Liver (tissue), 3 donors: ENCODE measurements at regions not wholly inside any gene's neighbourhood (a gene's known extent, or its start where the extent isn't known, plus 50 kb on each side); places are given as distances from the start of the nearest gene placed in this dataset.

Source experiments
- EGR1 ChIP-seq, 2 donors: IDR thresholded peaks; 2 replicates each; pipeline ENCODE4 v1.6.1; 2016 to 2018; ENCODE audit warnings: antibody characterized with exemption in 2 of 2, low read depth in 2 of 2
- GABPA ChIP-seq, 2 donors: IDR thresholded peaks in 1 of 2; conservative IDR thresholded peaks in 1 of 2; 2 replicates each; pipeline ENCODE4 v1.6.1; 2016; ENCODE audit warnings: antibody characterized with exemption in 2 of 2, mild to moderate bottlenecking in 1 of 2, moderate library complexity in 1 of 2
- HNF4G ChIP-seq: IDR thresholded peaks from 2 replicates; pipeline ENCODE4 v1.6.1; 2016; ENCODE audit warnings: antibody characterized with exemption
- JUND ChIP-seq, 2 donors: IDR thresholded peaks; 2 replicates each; pipeline ENCODE4 v1.6.1; 2016; ENCODE audit warnings: antibody characterized with exemption in 2 of 2
- RAD21 ChIP-seq, 2 donors: IDR thresholded peaks; 2 replicates each; pipeline ENCODE4 v1.6.1; 2016; ENCODE audit warnings: antibody characterized with exemption in 2 of 2, mild to moderate bottlenecking in 2 of 2
- RXRA ChIP-seq, 2 donors: IDR thresholded peaks; 2 replicates each; pipeline ENCODE4 v1.6.1; 2017 to 2018; ENCODE audit warnings: antibody characterized with exemption in 2 of 2, mild to moderate bottlenecking in 1 of 2
- SP1 ChIP-seq: IDR thresholded peaks from 2 replicates; pipeline ENCODE4 v1.6.1; 2018; ENCODE audit warnings: antibody characterized with exemption, mild to moderate bottlenecking
- TAF1 ChIP-seq: conservative IDR thresholded peaks from 2 replicates; pipeline ENCODE4 v1.6.1; 2016; ENCODE audit warnings: antibody characterized with exemption, mild to moderate bottlenecking
- YY1 ChIP-seq: IDR thresholded peaks from 2 replicates; pipeline ENCODE4 v1.6.1; 2016; ENCODE audit warnings: antibody characterized with exemption, mild to moderate bottlenecking
- TF ChIP-seq, protein P1 (sequence below): fragments of 150-350 bp; IDR thresholded peaks from 2 replicates; pipeline ENCODE4 v1.5.1; 2017; ENCODE audit warnings: improper control_type of control experiment, low read depth, low read length; ENCODE audit not compliant: missing input control
- TF ChIP-seq, protein P2 (sequence below): IDR thresholded peaks from 2 replicates; pipeline ENCODE4 v1.6.1; 2016; ENCODE audit warnings: antibody characterized with exemption, mild to moderate bottlenecking
- TF ChIP-seq, protein P3 (sequence below): IDR thresholded peaks from 2 replicates; pipeline ENCODE4 v1.6.1; 2016; ENCODE audit warnings: antibody characterized with exemption
- donor health status: healthy.
- donor health status: healthy.

DNA sequence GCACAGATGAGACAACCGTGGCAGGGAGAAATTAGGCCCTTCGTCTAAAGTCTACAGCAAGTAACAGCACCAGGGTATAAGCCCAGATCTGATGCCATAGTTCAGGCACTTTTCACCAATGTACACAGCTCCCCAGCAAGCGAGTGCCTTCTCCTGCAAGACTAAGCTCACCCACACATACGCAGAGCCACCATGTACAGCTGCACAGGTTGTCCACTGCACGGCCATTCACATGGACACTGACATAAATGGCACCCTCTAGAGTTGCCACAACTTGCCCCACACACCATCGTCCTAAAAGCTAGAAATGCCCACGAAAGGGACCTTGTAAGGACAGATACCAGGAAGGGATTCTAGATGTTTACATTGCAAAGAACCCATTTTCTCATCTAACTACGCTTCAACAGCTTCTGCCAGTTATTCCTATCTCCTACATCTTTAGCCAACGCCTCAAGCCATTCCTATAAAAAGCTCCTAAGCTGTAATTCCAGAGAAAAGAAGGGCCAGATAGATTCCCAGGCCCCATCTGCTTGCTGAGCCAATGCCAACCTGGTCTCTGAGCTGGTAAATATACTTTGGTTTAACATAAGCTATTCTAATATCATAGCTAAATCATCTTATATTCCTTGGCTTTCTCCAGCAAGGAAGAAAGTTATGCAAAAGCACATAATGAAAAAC is 174.0 kb upstream of the KAZN start:
- TF ChIP-seq TAF1 = no peak
- TF ChIP-seq, protein P1, sequence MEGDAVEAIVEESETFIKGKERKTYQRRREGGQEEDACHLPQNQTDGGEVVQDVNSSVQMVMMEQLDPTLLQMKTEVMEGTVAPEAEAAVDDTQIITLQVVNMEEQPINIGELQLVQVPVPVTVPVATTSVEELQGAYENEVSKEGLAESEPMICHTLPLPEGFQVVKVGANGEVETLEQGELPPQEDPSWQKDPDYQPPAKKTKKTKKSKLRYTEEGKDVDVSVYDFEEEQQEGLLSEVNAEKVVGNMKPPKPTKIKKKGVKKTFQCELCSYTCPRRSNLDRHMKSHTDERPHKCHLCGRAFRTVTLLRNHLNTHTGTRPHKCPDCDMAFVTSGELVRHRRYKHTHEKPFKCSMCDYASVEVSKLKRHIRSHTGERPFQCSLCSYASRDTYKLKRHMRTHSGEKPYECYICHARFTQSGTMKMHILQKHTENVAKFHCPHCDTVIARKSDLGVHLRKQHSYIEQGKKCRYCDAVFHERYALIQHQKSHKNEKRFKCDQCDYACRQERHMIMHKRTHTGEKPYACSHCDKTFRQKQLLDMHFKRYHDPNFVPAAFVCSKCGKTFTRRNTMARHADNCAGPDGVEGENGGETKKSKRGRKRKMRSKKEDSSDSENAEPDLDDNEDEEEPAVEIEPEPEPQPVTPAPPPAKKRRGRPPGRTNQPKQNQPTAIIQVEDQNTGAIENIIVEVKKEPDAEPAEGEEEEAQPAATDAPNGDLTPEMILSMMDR = no peak
- TF ChIP-seq, protein P2, sequence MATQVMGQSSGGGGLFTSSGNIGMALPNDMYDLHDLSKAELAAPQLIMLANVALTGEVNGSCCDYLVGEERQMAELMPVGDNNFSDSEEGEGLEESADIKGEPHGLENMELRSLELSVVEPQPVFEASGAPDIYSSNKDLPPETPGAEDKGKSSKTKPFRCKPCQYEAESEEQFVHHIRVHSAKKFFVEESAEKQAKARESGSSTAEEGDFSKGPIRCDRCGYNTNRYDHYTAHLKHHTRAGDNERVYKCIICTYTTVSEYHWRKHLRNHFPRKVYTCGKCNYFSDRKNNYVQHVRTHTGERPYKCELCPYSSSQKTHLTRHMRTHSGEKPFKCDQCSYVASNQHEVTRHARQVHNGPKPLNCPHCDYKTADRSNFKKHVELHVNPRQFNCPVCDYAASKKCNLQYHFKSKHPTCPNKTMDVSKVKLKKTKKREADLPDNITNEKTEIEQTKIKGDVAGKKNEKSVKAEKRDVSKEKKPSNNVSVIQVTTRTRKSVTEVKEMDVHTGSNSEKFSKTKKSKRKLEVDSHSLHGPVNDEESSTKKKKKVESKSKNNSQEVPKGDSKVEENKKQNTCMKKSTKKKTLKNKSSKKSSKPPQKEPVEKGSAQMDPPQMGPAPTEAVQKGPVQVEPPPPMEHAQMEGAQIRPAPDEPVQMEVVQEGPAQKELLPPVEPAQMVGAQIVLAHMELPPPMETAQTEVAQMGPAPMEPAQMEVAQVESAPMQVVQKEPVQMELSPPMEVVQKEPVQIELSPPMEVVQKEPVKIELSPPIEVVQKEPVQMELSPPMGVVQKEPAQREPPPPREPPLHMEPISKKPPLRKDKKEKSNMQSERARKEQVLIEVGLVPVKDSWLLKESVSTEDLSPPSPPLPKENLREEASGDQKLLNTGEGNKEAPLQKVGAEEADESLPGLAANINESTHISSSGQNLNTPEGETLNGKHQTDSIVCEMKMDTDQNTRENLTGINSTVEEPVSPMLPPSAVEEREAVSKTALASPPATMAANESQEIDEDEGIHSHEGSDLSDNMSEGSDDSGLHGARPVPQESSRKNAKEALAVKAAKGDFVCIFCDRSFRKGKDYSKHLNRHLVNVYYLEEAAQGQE = no peak
- no peak for TF ChIP-seq RXRA (IDR thresholded peaks at IDR 0.05)
- no peak for TF ChIP-seq YY1
- TF ChIP-seq, protein P3, sequence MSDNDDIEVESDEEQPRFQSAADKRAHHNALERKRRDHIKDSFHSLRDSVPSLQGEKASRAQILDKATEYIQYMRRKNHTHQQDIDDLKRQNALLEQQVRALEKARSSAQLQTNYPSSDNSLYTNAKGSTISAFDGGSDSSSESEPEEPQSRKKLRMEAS = no peak
- TF ChIP-seq SP1 = no peak
- no peak for TF ChIP-seq JUND (IDR thresholded peaks at IDR 0.05)
- TF ChIP-seq GABPA (IDR thresholded peaks at IDR 0.05 in 1 of 2, conservative IDR thresholded peaks at IDR 0.05 in 1 of 2) = no peak
- no peak for TF ChIP-seq RAD21 (IDR thresholded peaks at IDR 0.05)
- TF ChIP-seq HNF4G = no peak
- no peak for TF ChIP-seq EGR1 (IDR thresholded peaks at IDR 0.05; ENCODE audit: low read depth in 2 of 2)
